HG02981 (cell line): ENCODE measurements at regions not wholly inside any gene's neighbourhood (a gene's known extent, or its start where the extent isn't known, plus 50 kb on each side); places are given as distances from the start of the nearest gene placed in this dataset.
A peak's percentile ranks its signal among the peaks of the same experiment; 100 is the strongest.
"Not testable (repeated sequence)": the region's sequence is repeated elsewhere in the genome, so short reads cannot be mapped to it uniquely, and the experiment has no call there.

Source experiments
- ATAC-seq: cut with Tn5 transposase; IDR thresholded peaks from one replicate; pipeline ENCODE4 v1.9.1; 2021; ENCODE audit warnings: mild to moderate bottlenecking, moderate library complexity; ENCODE audit not compliant: unreplicated experiment

DNA sequence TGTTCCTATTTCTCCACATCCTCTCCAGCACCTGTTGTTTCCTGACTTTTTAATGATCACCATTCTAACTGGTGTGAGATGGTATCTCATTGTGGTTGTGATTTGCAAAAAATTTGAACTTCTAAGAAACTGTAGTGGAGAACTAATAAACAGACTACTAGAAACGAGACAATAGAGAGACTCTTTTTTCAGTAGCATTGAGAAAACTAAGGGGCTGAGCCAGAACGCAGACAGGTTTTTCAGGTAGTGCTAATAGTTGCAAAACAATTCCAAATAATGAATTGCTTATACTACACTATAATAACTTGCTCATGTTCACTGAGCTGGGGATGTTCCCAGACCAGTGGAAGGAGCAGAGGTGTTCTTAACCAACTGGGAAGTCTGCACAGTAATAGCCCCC is 98.8 kb upstream of the DPH5 start:
- ATAC-seq: no peak

DNA sequence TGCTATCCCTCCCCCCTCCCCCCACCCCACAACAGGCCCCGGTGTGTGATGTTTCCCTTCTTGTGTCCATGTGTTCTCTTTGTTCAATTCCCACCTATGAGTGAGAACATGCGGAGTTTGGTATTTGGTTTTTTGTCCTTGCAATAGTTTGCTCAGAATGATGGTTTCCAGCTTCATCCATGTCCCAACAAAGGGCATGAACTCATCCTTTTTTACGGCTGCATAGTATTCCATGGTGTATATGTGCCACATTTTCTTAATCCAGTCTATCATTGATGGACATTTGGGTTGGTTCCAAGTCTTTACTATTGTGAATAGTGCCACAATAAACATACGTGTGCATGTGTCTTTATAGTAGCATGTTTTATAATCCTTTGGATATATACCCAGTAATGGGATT is 98.3 kb upstream of the DPH5 start:
- ATAC-seq: not testable (repeated sequence)

DNA sequence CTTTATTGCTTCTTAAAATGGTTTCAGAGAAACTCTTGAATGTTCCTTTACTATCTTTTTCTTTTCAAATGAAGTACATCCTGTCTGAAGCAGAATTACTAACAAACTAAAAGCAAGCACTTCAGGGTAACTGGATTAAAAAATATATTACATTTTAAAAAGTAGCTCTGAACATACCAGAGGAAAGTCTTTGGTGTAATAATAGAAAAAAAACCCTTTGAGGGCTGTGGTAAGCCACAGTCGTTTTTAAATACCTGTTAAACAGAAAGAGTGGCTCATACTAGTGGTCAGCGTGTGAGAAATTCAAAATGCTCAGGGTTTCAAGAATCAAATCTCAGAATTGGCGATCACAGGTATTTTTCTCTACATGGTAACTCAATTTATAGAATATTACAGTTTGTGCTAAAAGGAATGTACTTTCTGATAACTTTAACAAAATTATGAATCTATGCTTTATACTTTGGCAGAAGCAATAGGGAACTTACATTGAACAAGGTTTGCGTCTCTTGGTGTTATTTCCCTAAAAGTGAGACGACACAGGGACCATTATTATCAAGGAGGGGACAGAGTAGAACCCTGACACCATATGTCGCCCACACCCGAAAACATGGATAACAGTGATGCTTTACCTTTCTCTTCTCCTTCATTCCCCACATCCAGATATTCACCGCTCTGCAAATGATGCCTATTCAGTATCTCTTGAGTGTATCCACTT is 97.0 kb upstream of the DPH5 start:
- ATAC-seq: peak; percentile 98

DNA sequence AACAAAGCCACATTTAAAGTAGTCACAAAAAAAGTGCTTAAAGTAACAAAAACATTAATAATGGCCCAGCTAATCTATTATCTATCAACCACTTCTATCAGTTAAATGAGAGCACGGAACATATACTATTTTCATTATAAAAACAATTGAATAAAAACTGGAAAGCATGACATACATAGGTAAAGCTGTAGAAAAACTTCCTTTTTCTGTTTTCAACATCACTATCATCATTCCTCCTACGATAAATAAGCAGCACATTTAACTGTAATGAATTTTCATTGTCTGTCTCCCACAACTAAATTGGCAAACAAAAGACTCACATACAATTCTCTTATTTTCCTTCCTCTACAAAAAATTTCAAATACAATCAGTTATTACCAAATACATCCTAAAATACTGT is 96.4 kb upstream of the DPH5 start:
- ATAC-seq: no peak

DNA sequence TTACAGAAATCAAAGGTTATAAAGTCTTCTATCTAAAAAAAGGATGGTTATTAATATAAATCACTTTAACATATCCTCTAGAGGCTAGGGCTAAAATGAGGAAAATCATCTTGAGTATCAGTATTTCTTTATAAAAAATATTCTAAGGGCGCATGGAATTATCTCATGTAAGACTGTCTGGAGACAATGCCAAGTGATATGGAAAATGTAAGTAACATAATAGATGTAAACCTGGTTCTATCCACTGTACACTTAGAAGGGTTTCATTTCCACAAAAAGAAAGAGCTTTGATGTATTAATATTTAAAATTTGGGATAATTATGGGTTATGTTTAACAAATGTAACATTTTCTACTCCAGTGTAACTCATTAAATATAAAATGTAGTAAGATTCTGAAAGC is 95.9 kb upstream of the DPH5 start:
- ATAC-seq: no peak

DNA sequence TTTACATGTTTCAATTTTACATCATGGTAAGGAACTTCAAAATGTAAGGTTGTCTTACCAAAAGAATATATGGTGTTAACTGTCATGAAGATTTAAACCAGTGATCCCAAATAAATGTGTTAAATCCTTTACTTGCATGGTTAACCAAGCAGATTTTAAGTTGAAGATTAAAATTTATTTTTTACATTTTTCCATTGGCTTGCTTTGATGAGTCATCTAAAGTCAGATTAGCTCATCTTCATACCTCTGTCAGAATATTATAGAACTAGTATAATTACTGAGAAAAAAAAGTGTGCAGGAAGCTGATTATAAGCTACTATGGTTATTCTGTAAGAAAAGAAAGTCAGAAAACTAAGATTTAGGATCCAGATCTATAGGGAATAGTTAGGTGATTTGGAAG is 95.3 kb upstream of the DPH5 start:
- no peak for ATAC-seq

DNA sequence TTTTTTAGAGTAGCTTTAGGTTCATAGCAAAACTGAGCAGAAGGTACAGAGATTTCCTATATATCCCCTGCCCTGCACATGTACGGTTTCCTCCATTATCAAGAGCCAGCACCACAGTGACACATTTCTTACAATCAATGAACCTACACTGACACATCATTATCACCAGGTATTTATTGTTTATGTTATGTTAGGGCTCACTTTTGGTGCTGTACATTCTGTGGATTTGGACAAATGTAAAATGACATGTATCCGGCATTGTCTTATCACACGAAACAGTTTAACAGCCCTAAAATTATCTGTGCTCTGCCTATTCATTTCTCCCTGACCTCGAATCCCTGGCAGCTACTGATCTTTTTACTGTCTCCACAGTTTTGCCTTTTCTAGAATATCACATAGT is 93.7 kb upstream of the DPH5 start:
- no peak for ATAC-seq

DNA sequence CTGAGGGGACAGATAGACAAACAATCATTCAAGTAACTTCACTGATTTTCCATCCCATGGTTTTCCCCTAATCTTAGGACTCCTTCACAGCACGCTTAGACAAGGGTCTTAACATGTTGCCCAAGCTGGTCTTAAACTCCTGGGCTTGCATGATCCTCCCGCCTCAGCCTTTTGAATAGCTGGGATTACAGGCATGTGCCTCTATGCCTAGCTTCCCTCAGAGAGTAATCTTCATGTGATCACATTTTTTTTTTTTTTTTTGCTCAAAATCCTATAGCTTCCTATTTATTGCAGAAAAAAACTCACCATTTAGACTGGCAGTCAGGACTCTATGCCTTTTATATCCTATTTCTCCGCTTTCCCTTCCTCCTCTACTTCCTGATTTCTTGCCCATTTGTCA is 90.4 kb upstream of the DPH5 start:
- ATAC-seq: no peak

DNA sequence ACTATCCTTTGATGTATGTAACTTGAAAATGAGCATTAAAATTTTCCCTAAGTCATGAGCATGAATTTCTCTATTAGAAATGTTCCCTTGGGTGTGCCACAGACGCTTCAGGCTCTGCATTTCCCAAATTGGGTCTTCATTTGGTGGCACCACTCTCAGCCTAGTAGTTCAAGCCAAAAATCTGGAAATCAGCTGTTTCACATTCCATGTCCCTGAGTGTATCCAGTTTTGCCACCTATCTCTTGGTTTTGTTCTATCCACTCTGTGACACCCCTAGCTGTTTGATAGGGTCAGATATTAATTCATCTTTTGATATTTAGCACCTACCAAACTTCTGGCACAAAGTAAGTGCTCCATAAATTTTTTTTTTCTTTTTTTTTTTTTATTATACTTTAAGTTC is 89.5 kb upstream of the DPH5 start:
- ATAC-seq: no peak

DNA sequence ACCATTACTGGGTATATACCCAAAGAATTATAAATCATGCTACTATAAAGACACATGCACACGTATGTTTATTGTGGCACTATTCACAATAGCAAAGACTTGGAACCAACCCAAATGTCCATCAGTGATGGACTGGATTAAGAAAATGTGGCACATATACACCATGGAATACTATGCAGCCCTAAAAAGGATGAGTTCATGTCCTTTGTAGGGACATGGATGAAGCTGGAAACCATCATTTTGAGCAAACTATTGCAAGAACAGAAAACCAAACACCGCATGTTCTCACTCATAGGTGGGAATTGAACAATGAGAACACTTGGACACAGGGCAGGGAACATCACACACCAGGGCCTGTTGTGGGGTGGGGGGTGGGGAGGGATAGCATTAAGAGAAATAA is 88.5 kb upstream of the DPH5 start:
- not testable (repeated sequence) for ATAC-seq

DNA sequence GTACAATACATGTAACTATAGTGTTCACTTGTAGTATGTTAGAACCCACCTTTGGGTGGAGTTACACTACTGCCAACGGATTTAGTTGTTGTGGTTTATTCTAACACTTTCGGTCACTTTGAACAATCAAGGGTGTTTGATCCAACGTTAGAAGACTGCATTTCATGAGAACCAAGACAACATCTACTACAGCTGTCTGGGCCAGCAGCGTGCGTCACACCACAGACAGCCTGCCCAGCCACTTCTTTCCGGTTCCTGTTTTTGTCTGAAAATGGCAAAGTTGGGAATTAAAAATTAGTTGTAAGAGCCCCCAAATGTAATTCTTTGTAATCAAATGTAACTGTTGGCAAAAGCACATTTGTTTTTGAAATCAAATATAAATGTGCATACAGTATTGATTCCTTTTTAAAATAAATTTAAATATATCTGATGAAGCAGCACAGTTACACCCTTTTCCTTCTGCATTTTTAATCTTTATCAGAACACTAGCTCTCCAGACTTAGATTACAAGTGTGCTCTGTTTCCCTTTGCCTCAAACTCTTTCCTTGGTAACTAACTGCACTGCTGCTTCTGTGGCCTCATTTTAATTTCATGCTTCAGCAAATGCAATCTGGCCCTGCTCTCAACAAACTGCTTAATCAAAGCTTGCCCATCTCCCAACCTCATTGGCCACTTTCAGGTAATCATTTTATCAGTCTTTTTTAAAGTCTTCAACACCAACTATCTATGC is 86.6 kb upstream of the DPH5 start:
- peak; percentile 96 for ATAC-seq

DNA sequence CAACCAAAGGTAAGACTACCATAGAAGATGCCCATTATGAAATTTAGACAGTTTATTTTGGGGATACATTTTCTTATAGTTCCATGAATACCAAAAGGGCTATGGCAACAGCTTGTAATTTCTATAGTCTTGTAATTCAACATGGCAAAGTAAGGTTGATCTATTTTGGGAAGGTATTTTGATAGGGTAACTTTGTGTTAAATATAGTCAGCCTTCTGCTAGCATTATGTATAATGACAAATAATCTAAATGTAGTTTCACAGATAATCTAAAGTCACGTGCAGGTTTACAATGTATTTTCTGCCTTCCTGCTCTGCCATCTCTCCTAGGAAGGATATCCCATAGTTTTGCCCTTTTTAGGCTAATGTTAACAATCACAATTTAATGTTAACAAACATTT is 85.9 kb upstream of the DPH5 start:
- no peak for ATAC-seq

DNA sequence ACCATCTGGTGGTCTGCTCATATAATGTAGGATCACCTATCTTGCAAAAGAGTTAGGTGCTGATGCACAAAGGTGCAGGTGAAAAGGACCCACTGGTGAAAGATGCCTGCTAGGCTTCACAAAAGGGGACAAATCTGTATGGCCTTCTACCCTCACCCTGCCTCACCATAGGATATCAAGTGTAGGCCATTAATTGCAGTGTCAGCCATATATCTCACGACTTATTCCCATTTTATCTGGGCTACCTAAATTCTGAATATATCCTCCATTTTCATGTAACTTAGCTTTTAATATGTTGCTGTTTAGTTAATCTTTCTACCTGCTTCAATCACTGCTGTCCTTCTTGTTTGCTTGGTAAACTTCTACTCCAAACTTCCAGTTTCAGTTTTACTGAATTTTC is 84.2 kb upstream of the DPH5 start:
- ATAC-seq: no peak

DNA sequence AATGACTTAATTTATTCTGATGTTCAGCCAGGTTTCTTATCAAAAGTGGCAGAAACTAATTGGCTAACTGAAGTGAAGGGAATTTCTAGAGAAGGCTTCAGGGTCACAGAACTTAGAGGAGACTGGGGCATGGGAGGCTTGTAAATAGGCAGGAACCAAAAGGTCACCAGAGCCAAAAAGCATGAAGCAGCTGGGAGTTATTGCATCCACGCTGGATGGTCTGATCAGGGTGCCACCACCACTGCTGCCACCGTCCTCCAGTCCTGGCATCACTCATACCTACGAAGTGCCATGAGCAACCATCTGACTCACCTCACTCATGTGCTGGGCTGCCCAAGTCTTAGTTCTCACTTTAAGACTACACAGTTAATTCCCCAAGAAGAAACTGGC is 82.5 kb upstream of the DPH5 start:
- no peak for ATAC-seq

DNA sequence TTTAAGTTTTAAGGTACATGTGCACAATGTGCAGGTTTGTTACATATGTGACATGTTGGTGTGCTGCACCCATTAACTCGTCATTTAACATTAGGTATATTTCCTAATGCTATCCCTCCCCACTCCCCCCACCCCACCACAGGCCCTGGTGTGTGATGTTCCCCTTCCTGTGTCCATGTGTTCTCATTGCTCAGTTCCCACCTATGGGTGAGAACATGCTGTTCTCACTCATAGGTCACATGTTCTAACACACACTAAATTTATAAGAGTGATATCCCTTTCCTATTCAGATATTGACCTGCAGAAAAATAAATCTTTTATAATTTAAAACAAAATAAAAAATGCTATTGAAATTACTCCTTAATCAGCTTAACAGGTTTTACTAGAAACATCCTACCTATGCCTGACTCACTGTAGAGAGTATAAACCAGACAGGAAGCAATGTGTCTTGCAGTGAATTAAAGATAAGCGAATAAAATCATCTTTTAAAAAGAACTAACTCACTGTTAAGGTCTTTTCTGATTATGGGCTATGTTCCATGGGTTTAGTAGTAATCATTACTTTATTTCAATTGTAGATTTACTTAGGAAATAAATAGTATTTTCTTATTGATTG is 82.0 kb upstream of the DPH5 start:
- no peak for ATAC-seq

DNA sequence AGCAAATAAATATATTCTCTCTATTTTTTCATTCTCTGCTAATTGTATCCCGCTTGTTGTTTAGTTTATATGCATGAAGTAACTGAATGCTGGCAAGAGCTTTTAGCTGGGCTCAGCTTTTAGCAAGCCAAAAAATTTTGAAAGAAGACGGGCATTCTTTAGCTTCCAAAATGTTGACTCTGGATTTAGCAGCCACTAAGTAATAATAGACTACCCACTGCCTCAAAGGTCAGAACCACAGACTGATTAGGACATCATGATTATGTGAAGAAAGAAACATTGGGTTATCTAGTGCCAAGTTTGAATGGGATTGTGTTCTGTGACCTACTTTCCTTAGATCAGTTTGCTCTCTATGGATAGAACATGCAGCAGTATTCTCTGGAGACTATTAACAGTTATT is 80.3 kb upstream of the DPH5 start:
- ATAC-seq: no peak

DNA sequence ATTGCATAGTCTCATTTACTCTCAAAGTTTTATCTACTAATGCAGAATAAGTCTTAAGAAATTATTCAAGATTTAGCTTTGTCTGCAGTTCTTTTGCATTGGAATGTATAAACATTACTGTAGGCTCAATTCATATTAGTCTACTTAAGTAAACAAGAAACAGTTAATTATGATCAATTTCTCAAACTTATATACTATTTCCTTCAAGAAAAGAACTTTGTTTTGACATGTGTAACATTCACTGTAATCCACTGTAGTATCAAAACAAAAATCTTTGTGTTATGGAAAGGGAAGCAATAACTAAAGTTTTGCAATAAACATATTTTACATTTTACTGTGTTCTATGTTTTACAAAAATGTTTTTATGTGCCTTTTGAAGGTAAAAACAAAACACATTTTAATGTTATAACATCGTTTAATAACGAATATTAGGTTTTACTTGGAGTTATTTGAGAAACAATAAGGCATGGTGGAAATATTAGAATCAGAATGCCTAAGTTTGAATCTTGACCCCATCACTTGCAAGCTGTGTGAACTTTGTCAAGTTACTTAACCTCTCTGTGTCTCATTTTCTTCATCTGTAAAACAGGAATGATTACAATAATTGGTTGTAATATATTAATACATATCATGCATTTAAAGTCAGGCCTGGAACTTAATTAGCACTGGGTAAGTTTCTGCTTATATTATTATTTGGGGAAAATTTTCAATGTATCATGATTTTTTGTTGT is 77.0 kb upstream of the DPH5 start:
- ATAC-seq: no peak

DNA sequence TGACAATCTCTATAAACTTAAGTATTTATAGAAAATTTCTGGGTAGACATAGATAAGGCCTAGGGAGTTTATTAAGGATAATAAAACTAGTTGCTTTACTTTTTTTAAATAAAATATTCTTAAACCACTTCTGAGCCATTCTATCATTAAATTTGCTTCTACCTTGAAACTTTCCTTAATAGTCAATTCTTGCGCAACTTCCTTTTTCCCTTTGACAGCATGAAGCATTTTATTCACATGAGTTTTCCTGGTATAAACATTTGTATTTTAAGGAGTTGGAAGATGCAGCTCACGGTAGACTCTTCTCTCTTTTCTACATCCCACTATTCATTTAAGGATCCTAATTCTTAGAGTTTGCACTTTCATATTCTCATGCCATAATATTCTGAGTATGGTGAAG is 75.8 kb upstream of the DPH5 start:
- no peak for ATAC-seq

DNA sequence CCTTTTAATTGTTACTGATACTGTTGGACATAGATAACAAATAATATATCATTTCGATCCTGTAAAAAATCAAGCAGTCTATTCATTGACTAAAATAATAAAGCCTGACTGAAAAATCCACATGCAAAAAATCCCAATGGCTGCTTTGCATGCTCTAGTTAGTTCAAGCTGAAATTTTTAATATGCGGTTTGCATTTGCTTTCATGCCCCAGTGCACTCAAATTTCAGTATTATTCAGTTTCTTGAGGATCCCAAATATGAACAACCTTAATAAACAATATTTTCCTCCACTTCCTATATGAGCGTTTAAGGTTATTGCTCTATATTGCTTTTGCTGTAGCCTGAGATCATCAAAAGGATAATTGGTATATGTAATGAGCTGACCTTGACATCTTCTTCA is 75.1 kb upstream of the DPH5 start:
- no peak for ATAC-seq

DNA sequence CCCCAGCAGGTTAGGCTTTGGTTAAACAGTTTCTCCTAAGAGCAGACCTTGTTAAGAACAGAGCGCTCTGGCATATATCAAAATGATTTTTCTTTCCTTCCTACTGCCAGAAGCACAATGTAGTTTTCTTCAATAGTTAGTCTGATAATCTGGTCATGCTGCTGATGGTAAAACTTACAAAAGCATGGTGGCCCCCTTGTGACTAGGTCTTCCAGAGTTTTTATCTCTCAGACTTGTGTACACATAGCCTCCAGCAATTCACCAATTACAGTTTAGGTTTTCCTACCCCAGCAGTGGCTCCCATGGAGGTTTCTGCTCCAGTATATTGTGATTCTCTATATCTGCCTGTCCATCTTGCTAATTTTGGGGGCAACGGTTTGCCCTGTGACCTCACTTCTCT is 73.3 kb upstream of the DPH5 start:
- no peak for ATAC-seq

DNA sequence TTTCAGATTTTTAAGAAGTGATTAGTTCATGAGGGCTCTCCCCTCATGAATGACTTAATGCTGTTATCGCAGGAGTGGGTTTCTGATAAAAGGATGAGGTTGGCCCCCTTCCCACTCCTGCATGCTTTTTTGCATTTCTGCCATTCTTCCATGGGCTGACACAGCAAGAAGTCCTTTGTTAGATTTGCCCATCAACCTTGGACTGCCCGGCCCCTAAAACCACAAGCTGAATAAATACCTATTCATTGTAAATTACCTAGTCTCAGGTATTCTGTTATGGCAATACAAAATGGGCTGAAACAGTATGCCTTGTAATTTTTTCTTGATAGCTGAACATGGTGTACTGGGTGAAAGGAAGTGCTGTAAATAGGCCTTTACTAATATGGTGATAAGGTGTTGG is 72.7 kb upstream of the DPH5 start:
- ATAC-seq: no peak
